GM12878 (cell line): ENCODE measurements at regions not wholly inside any gene's neighbourhood (a gene's known extent, or its start where the extent isn't known, plus 50 kb on each side); places are given as distances from the start of the nearest gene placed in this dataset.

Source experiments
- ATAC-seq: fragments of 200-7000 bp; cut with Tn5 transposase; 3 replicates; pipeline ENCODE4 v1.9.1; 2020; ENCODE audit warnings: mild to moderate bottlenecking, moderate library complexity
- BruUV-seq: library from RNA; stranded (reverse); fragments of 400-500 nt; replicated peaks from 2 replicates; lab custom pipeline; 2021; lab: Mats Ljungman, UMichigan
- CTCF ChIA-PET: fragments of 300-600 bp; sonication (Branson Sonifier 250); formaldehyde crosslinking; extraction: SDS; loops from one replicate; lab custom pipeline; 2021; ENCODE audit warnings: inconsistent platforms; lab: Yijun Ruan, JAX
- POLR2A ChIA-PET: fragments of 350-600 bp; formaldehyde crosslinking; extraction: SDS; loops from one replicate; lab custom pipeline; 2021; ENCODE audit warnings: inconsistent platforms; lab: Charles Lee
- RAD21 ChIA-PET: fragments of 300-600 bp; sonication (Branson Sonifier 250); formaldehyde crosslinking; loops from one replicate; lab custom pipeline; 2023; ENCODE audit warnings: antibody characterized with exemption; ENCODE audit not compliant: unreplicated experiment; lab: Charles Lee
- SMC1A ChIA-PET: fragments of 300-600 bp; sonication (Branson Sonifier 250); formaldehyde crosslinking; loops from one replicate; lab custom pipeline; 2023; ENCODE audit not compliant: unreplicated experiment, uncharacterized antibody; lab: Charles Lee
- DNase-seq: peaks from one replicate; pipeline ENCODE4 v3.0.0-alpha.2; 2011; ENCODE audit warnings: low read depth, low spot score
- FAIRE-seq: peaks from 3 replicates; lab custom pipeline; 2011; peaks lifted over from hg19 to GRCh38; lab: Jason Lieb, UNC
- H2AFZ ChIP-seq: 2 replicates; pipeline ENCODE4 v1.6.0; 2011; ENCODE audit warnings: low read depth, low read length, control low read depth; ENCODE audit not compliant: control insufficient read depth
- H3K27ac ChIP-seq: 2 replicates; pipeline ENCODE4 v1.5.1; 2011; ENCODE audit warnings: control low read depth; ENCODE audit not compliant: control insufficient read depth, insufficient read depth
- H3K27me3 ChIP-seq, 2 experiments: replicated peaks in 1 of 2; 2 replicates each; pipeline versions ENCODE4 v1.6.0 to v1.6.1; 2011; ENCODE audit warnings: low read length in 1 of 2; ENCODE audit not compliant: control insufficient read depth in 2 of 2, insufficient read depth in 2 of 2
- H3K36me3 ChIP-seq, 2 experiments: 2 replicates each; pipeline ENCODE4 v1.5.1; 2011; ENCODE audit warnings: low read length in 1 of 2; ENCODE audit not compliant: control insufficient read depth in 2 of 2, insufficient read depth in 2 of 2
- H3K4me1 ChIP-seq: 2 replicates; pipeline ENCODE4 v1.6.1; 2011; ENCODE audit warnings: mild to moderate bottlenecking, low read length, moderate library complexity, mixed read lengths; ENCODE audit not compliant: control insufficient read depth, insufficient read depth
- H3K4me2 ChIP-seq: 2 replicates; pipeline ENCODE4 v1.6.0; 2011; ENCODE audit warnings: control low read depth; ENCODE audit not compliant: control insufficient read depth, insufficient read depth
- H3K4me3 ChIP-seq: fragments of 200-600 bp; sonication (generic); 2 replicates; pipeline ENCODE4 v1.5.1; 2016
- H3K79me2 ChIP-seq: 2 replicates; pipeline ENCODE4 v1.6.0; 2011; ENCODE audit warnings: low read length; ENCODE audit not compliant: control insufficient read depth, insufficient read depth
- H3K9ac ChIP-seq: 2 replicates; pipeline ENCODE4 v1.8.0; 2011; ENCODE audit warnings: low read length, control low read depth, mixed read lengths; ENCODE audit not compliant: control insufficient read depth, insufficient read depth
- H3K9me3 ChIP-seq: replicated peaks from 3 replicates; pipeline ENCODE4 v1.5.1; 2011; ENCODE audit warnings: mild to moderate bottlenecking, low read length; ENCODE audit not compliant: control insufficient read depth, insufficient read depth
- H4K20me1 ChIP-seq: 2 replicates; pipeline ENCODE4 v1.6.0; 2011; ENCODE audit not compliant: control insufficient read depth, insufficient read depth
- BCL11A ChIP-seq: IDR thresholded peaks from 2 replicates; pipeline ENCODE4 v1.6.1; 2011; ENCODE audit warnings: low read depth, low read length
- CBX3 ChIP-seq: fragments of 200-600 bp; sonication (generic); IDR thresholded peaks from 2 replicates; pipeline ENCODE4 v1.6.1; 2016; ENCODE audit warnings: low read depth, borderline replicate concordance
- EED ChIP-seq: sonication (generic); IDR thresholded peaks from 2 replicates; pipeline ENCODE4 v1.6.1; 2016; ENCODE audit warnings: antibody characterized with exemption, low read depth
- ETV6 ChIP-seq, 2 experiments: fragments of 450-650 bp in 1 of 2; IDR thresholded peaks in 1 of 2; conservative IDR thresholded peaks in 1 of 2; 2 replicates each; pipeline ENCODE4 v1.6.1; 2014; ENCODE audit warnings: antibody characterized with exemption in 1 of 2, borderline replicate concordance in 1 of 2, low read depth in 1 of 2, mild to moderate bottlenecking in 1 of 2, moderate library complexity in 1 of 2
- IKZF1 ChIP-seq: fragments of 450-650 bp; conservative IDR thresholded peaks from 2 replicates; pipeline ENCODE4 v1.6.1; 2017; ENCODE audit warnings: antibody characterized with exemption, mild to moderate bottlenecking
- IKZF2 ChIP-seq, 2 experiments: fragments of 450-650 bp; IDR thresholded peaks; 2 replicates each; pipeline ENCODE4 v1.6.1; 2017; ENCODE audit warnings: mild to moderate bottlenecking in 2 of 2, moderate library complexity in 2 of 2
- MTA3 ChIP-seq: IDR thresholded peaks from 2 replicates; pipeline ENCODE4 v1.6.1; 2012; ENCODE audit warnings: low read length, inconsistent platforms, borderline replicate concordance
- MYB ChIP-seq: fragments of 150-350 bp; IDR thresholded peaks from 2 replicates; pipeline ENCODE4 v1.6.1; 2014; ENCODE audit warnings: mild to moderate bottlenecking, low read depth, low read length, borderline replicate concordance
- NFXL1 ChIP-seq: fragments of 450-650 bp; IDR thresholded peaks from 2 replicates; pipeline ENCODE4 v1.6.1; 2017; ENCODE audit warnings: antibody characterized with exemption, mild to moderate bottlenecking, borderline replicate concordance
- NFYA ChIP-seq: IDR thresholded peaks from 2 replicates; pipeline ENCODE4 v1.6.1; 2011; ENCODE audit warnings: low read depth, mild to moderate bottlenecking, low read length, improper control_type of control experiment, borderline replicate concordance
- RAD51 ChIP-seq: fragments of 450-650 bp; IDR thresholded peaks from 2 replicates; pipeline ENCODE4 v1.6.1; 2016; ENCODE audit warnings: moderate library complexity, mild to moderate bottlenecking, inconsistent platforms
- SPI1 ChIP-seq: IDR thresholded peaks from 2 replicates; pipeline ENCODE4 v1.6.1; 2011; ENCODE audit warnings: low read depth, mild to moderate bottlenecking, low read length, moderate library complexity, borderline replicate concordance; ENCODE audit not compliant: insufficient read depth
- SREBF1 ChIP-seq: IDR thresholded peaks from 2 replicates; pipeline ENCODE4 v1.6.1; 2012; ENCODE audit warnings: mild to moderate bottlenecking, low read length
- SUZ12 ChIP-seq: fragments of 200-600 bp; sonication (generic); IDR thresholded peaks from one replicate; pipeline ENCODE4 v1.6.1; 2018; ENCODE audit warnings: antibody characterized with exemption, mild to moderate bottlenecking; ENCODE audit not compliant: unreplicated experiment
- TCF3 ChIP-seq: IDR thresholded peaks from 2 replicates; pipeline ENCODE4 v1.6.1; 2012; ENCODE audit warnings: low read depth, mild to moderate bottlenecking, low read length, borderline replicate concordance; ENCODE audit not compliant: insufficient read depth
- ZBED1 ChIP-seq: IDR thresholded peaks from 2 replicates; pipeline ENCODE4 v1.6.1; 2016; ENCODE audit warnings: borderline replicate concordance
- WGBS: methylation state at CpG from one replicate; pipeline ENCODE4 v1.1.6; 2016; ENCODE audit warnings: low lambda C conversion rate; ENCODE audit not compliant: insufficient replicate concordance, insufficient coverage; ENCODE audit errors: missing lambda C conversion rate; 5-methylcytosine and 5-hydroxymethylcytosine counted together
- in situ Hi-C: fragments of 300-500 bp; cut with MboI; formaldehyde crosslinking; loops from 9 replicates; pipeline ENCODE4 v1.14.3; 2018; ENCODE audit warnings: mixed read lengths
- intact Hi-C: fragments of 100-400 bp; cut with micrococcal nuclease; formaldehyde crosslinking; loops from one replicate; pipeline ENCODE4 v1.14.2; 2022; ENCODE audit not compliant: unreplicated experiment

GRCh38 chr9:16026886-16027285 lies 474.0 kb downstream of the CCDC171 start:
- no peaks in the 10 kb centered on the region for H3K79me2 ChIP-seq
- in situ Hi-C loops = no loop called here
- H3K27ac ChIP-seq = no peak overlapping the region
- no peak overlapping the region for H2AFZ ChIP-seq
- H3K9ac ChIP-seq = no peak overlapping the region
- WGBS = 22% methylated on average over 2 of the region's 2 CpGs
- DNase-seq (no peak), FAIRE-seq (no peak), ATAC-seq (no peak)
- no peak overlapping the region for H3K4me2 ChIP-seq
- BruUV-seq = no TSS peak
- ChIA-PET SMC1A (no interaction called here), POLR2A (no interaction called here), CTCF (interaction anchor here (1.3 kb wide), 1 partner anchor 10 kb away, joined by 4 read pairs; no protein-coding TSS in a partner anchor), RAD21 (no interaction called here)
- no peaks in the 10 kb centered on the region for H3K36me3 ChIP-seq
- H3K9me3 ChIP-seq = no peaks in the 10 kb centered on the region
- no peaks in the 10 kb centered on the region for H4K20me1 ChIP-seq
- no peaks in the 10 kb centered on the region for H3K27me3 ChIP-seq
- H3K4me1 ChIP-seq = no peaks in the 10 kb centered on the region
- intact Hi-C loops = no loop called here
- no peak overlapping the region for H3K4me3 ChIP-seq
- TF ChIP-seq IKZF1 = no peak
- TF ChIP-seq MTA3 = no peak
- no peak for TF ChIP-seq IKZF2 (IDR thresholded peaks at IDR 0.05)
- no peak for TF ChIP-seq SPI1
- TF ChIP-seq MYB = no peak
- TF ChIP-seq SREBF1 = no peak
- no peak for TF ChIP-seq TCF3
- TF ChIP-seq SUZ12 = no peak
- no peak for TF ChIP-seq BCL11A
- TF ChIP-seq ETV6 (conservative IDR thresholded peaks at IDR 0.05 in 1 of 2, IDR thresholded peaks at IDR 0.05 in 1 of 2; ENCODE audit: borderline replicate concordance in 1 of 2, low read depth in 1 of 2) = no peak
- TF ChIP-seq RAD51 = no peak
- TF ChIP-seq CBX3 = no peak
- no peak for TF ChIP-seq NFXL1
- TF ChIP-seq EED = no peak
- no peak for TF ChIP-seq ZBED1
- no peak for TF ChIP-seq NFYA
